ENCODE measurements at regions not wholly inside any gene's neighbourhood (a gene's known extent, or its start where the extent isn't known, plus 50 kb on each side); places are given as distances from the start of the nearest gene placed in this dataset.
"Not testable (repeated sequence)": the region's sequence is repeated elsewhere in the genome, so short reads cannot be mapped to it uniquely, and the experiment has no call there.

DNA sequence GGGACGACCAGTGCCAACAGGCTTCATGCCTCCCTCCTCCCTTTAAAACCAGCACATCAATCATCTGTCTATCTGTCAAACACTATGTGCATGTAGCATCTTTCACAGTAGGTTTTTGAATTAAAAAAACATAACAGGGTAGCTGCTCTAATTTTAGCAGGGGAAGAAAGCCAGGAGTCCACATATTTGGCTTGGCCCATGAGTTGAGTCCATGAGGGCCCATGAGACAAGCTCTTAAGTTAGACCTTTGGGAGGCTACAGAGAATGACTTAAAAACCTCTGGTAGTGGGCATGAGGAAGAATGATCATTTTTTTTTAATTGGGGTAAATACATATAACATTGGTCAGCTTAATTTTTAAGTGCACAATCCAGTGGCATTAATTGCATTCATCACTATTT is 194.9 kb downstream of the UTRN start:
- DNase-seq: no peak
- no peak overlapping the region for H3K27ac ChIP-seq (ENCODE audit: insufficient read depth, low read length, poor library complexity, severe bottlenecking)
- no peaks in the 10 kb centered on the region for H3K9me3 ChIP-seq (ENCODE audit: control insufficient read depth, low read length)
- peaks cover 38% of the 10 kb centered on the region for H3K36me3 ChIP-seq (ENCODE audit: control insufficient read depth, insufficient read depth, low read length)
- H3K4me3 ChIP-seq (ENCODE audit: insufficient read depth, low read depth, low read length, poor library complexity, severe bottlenecking): no peak overlapping the region
- no peaks in the 10 kb centered on the region for H3K4me1 ChIP-seq (ENCODE audit: control insufficient read depth, insufficient read depth, low read length, poor library complexity, severe bottlenecking)
- no peaks in the 10 kb centered on the region for H3K27me3 ChIP-seq (replicated peaks; ENCODE audit: control insufficient read depth, insufficient read depth, low read length, poor library complexity, severe bottlenecking)

- H3K27me3 ChIP-seq (replicated peaks; ENCODE audit: control insufficient read depth, insufficient read depth, low read length, poor library complexity, severe bottlenecking): no peaks in the 10 kb centered on the region
- H3K9me3 ChIP-seq (ENCODE audit: control insufficient read depth, low read length): no peaks in the 10 kb centered on the region
- no peak overlapping the region for H3K27ac ChIP-seq (ENCODE audit: insufficient read depth, low read length, poor library complexity, severe bottlenecking)
- no peak overlapping the region for H3K4me3 ChIP-seq (ENCODE audit: insufficient read depth, low read depth, low read length, poor library complexity, severe bottlenecking)
- H3K36me3 ChIP-seq (ENCODE audit: control insufficient read depth, insufficient read depth, low read length): peaks cover 42% of the 10 kb centered on the region
- DNase-seq: no peak
- no peaks in the 10 kb centered on the region for H3K4me1 ChIP-seq (ENCODE audit: control insufficient read depth, insufficient read depth, low read length, poor library complexity, severe bottlenecking)
These were observed 195.3 kb downstream of the UTRN start for GRCh38 chr6:144480473-144480872.

GRCh38 chr6:144481527-144481926 is 196.4 kb downstream of the UTRN start:
- Histone ChIP-seq H3K36me3 (ENCODE audit: control insufficient read depth, insufficient read depth, low read length) (peaks cover 46% of the 10 kb centered on the region), H3K4me3 (ENCODE audit: insufficient read depth, low read depth, low read length, poor library complexity, severe bottlenecking) (no peak overlapping the region), H3K27ac (ENCODE audit: insufficient read depth, low read length, poor library complexity, severe bottlenecking) (no peak overlapping the region), H3K9me3 (ENCODE audit: control insufficient read depth, low read length) (no peaks in the 10 kb centered on the region), H3K4me1 (ENCODE audit: control insufficient read depth, insufficient read depth, low read length, poor library complexity, severe bottlenecking) (no peaks in the 10 kb centered on the region), H3K27me3 (replicated peaks; ENCODE audit: control insufficient read depth, insufficient read depth, low read length, poor library complexity, severe bottlenecking) (no peaks in the 10 kb centered on the region)
- no peak for DNase-seq

GRCh38 chr6:144482142-144482541 is 197.0 kb downstream of the UTRN start:
- Histone ChIP-seq H3K36me3 (ENCODE audit: control insufficient read depth, insufficient read depth, low read length) (peaks cover 43% of the 10 kb centered on the region), H3K4me1 (ENCODE audit: control insufficient read depth, insufficient read depth, low read length, poor library complexity, severe bottlenecking) (no peaks in the 10 kb centered on the region), H3K27ac (ENCODE audit: insufficient read depth, low read length, poor library complexity, severe bottlenecking) (no peak overlapping the region), H3K4me3 (ENCODE audit: insufficient read depth, low read depth, low read length, poor library complexity, severe bottlenecking) (no peak overlapping the region), H3K9me3 (ENCODE audit: control insufficient read depth, low read length) (no peaks in the 10 kb centered on the region), H3K27me3 (replicated peaks; ENCODE audit: control insufficient read depth, insufficient read depth, low read length, poor library complexity, severe bottlenecking) (no peaks in the 10 kb centered on the region)
- peak; percentile 29 to 55 (median 43) for DNase-seq

DNA sequence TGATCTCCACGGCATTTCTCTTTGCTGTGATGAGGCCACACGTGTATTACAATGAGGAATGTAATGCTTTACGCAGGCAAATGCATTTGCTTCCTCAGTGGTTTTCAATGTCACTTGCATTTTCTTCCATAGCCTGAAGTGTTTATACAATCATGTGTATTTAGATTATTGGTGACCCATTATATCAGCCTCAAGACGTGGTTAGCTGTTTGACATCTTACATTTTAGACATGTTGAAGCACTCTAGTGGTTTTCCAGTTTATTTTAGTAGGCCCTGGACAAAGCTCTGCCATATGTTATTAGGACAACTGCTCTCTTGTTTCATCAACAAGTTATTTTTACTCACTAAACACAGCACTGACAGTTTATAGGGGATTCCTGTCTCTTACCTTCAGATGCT is 200.4 kb downstream of the UTRN start:
- peaks cover 49% of the 10 kb centered on the region for H3K36me3 ChIP-seq (ENCODE audit: control insufficient read depth, insufficient read depth, low read length)
- H3K4me1 ChIP-seq (ENCODE audit: control insufficient read depth, insufficient read depth, low read length, poor library complexity, severe bottlenecking): no peaks in the 10 kb centered on the region
- H3K4me3 ChIP-seq (ENCODE audit: insufficient read depth, low read depth, low read length, poor library complexity, severe bottlenecking): no peak overlapping the region

DNA sequence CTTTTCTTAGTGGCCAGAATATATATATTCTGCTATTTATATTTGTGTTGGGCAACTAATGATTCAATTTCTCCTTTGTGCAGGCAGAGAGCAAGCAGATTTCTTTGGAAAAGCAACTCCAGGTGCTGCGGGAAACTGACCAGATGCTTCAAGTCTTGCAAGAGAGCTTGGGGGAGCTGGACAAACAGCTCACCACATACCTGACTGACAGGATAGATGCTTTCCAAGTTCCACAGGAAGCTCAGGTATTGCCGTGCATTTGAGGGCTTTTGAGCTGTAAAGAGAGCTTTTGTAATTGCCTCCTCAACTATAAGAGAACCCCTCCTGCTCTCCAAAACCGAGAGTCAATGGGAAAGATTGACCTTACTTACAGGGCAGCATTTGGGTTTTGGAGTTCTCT is 203.5 kb downstream of the UTRN start:
- Histone ChIP-seq H3K9me3 (ENCODE audit: control insufficient read depth, low read length) (no peaks in the 10 kb centered on the region), H3K4me3 (ENCODE audit: insufficient read depth, low read depth, low read length, poor library complexity, severe bottlenecking) (no peak overlapping the region), H3K27ac (ENCODE audit: insufficient read depth, low read length, poor library complexity, severe bottlenecking) (no peak overlapping the region), H3K4me1 (ENCODE audit: control insufficient read depth, insufficient read depth, low read length, poor library complexity, severe bottlenecking) (no peaks in the 10 kb centered on the region), H3K36me3 (ENCODE audit: control insufficient read depth, insufficient read depth, low read length) (peaks cover 71% of the 10 kb centered on the region), H3K27me3 (replicated peaks; ENCODE audit: control insufficient read depth, insufficient read depth, low read length, poor library complexity, severe bottlenecking) (no peaks in the 10 kb centered on the region)
- no peak for DNase-seq

More for the DNA sequence above, 200.4 kb downstream of the UTRN start:
- Histone ChIP-seq H3K27ac (ENCODE audit: insufficient read depth, low read length, poor library complexity, severe bottlenecking) (no peak overlapping the region), H3K9me3 (ENCODE audit: control insufficient read depth, low read length) (no peaks in the 10 kb centered on the region), H3K27me3 (replicated peaks; ENCODE audit: control insufficient read depth, insufficient read depth, low read length, poor library complexity, severe bottlenecking) (no peaks in the 10 kb centered on the region)
- no peak for DNase-seq

DNA sequence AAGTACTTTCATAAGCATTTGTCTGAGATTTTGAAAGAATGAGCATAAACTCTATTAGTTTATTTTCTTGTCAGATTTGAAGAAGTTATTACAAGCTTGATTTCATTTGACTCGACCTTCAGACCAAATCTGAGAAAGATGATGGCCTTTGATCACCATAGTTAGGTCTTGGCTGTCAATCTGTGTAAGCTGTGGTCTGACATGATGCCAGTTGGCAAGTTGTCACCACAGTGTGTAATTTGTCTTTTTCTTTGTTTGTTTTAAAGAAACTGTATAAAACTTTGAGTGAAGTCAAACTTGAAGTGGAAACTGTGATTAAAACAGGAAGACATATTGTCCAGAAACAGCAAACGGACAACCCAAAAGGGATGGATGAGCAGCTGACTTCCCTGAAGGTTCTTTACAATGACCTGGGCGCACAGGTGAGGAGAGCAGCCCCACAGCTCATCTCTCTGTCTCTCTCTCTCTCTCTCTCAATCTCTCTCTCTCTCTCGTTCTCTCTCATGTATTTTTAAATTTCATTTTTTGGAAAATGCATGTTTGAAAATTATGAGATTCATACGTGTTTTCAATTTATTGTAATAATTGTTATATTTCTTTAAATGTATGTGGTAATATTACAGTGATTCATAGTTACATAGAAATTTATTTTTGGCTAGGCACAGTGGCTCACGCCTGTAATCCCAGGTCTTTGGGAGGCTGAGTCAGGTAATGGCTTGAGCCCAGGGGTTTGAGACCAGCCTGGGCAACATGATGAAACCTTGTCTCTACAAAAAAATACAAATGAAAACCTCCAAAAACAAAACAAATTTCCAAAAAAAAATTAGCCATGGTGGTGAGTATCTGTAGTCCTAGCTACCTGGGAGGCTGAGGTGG is 208.1 kb downstream of the UTRN start:
- Histone ChIP-seq H3K36me3 (ENCODE audit: control insufficient read depth, insufficient read depth, low read length) (peaks cover 58% of the 10 kb centered on the region), H3K9me3 (ENCODE audit: control insufficient read depth, low read length) (no peaks in the 10 kb centered on the region), H3K27ac (ENCODE audit: insufficient read depth, low read length, poor library complexity, severe bottlenecking) (no peak overlapping the region)

GRCh38 chr6:144495076-144495475 is 209.9 kb downstream of the UTRN start:
- H3K4me1 ChIP-seq (ENCODE audit: control insufficient read depth, insufficient read depth, low read length, poor library complexity, severe bottlenecking); DNase-seq: not testable (repeated sequence)
- H3K36me3 ChIP-seq (ENCODE audit: control insufficient read depth, insufficient read depth, low read length): peaks cover 53% of the 10 kb centered on the region

More for the DNA sequence above, 208.1 kb downstream of the UTRN start:
- Histone ChIP-seq H3K4me1 (ENCODE audit: control insufficient read depth, insufficient read depth, low read length, poor library complexity, severe bottlenecking) (no peaks in the 10 kb centered on the region), H3K27me3 (replicated peaks; ENCODE audit: control insufficient read depth, insufficient read depth, low read length, poor library complexity, severe bottlenecking) (no peaks in the 10 kb centered on the region), H3K4me3 (ENCODE audit: insufficient read depth, low read depth, low read length, poor library complexity, severe bottlenecking) (no peak overlapping the region)
- DNase-seq: no peak

GRCh38 chr6:144497650-144498049 is 212.5 kb downstream of the UTRN start:
- Histone ChIP-seq H3K27me3 (replicated peaks; ENCODE audit: control insufficient read depth, insufficient read depth, low read length, poor library complexity, severe bottlenecking) (no peaks in the 10 kb centered on the region), H3K9me3 (ENCODE audit: control insufficient read depth, low read length) (no peaks in the 10 kb centered on the region), H3K4me1 (ENCODE audit: control insufficient read depth, insufficient read depth, low read length, poor library complexity, severe bottlenecking) (no peaks in the 10 kb centered on the region), H3K4me3 (ENCODE audit: insufficient read depth, low read depth, low read length, poor library complexity, severe bottlenecking) (no peak overlapping the region), H3K27ac (ENCODE audit: insufficient read depth, low read length, poor library complexity, severe bottlenecking) (no peak overlapping the region), H3K36me3 (ENCODE audit: control insufficient read depth, insufficient read depth, low read length) (peaks cover 29% of the 10 kb centered on the region)
- no peak for DNase-seq

More at GRCh38 chr6:144495076-144495475, 209.9 kb downstream of the UTRN start:
- not testable (repeated sequence) for H3K9me3 ChIP-seq (ENCODE audit: control insufficient read depth, low read length); H3K4me3 ChIP-seq (ENCODE audit: insufficient read depth, low read depth, low read length, poor library complexity, severe bottlenecking); H3K27me3 ChIP-seq (replicated peaks; ENCODE audit: control insufficient read depth, insufficient read depth, low read length, poor library complexity, severe bottlenecking); H3K27ac ChIP-seq (ENCODE audit: insufficient read depth, low read length, poor library complexity, severe bottlenecking)

GRCh38 chr6:144500892-144501291 is 215.8 kb downstream of the UTRN start:
- Histone ChIP-seq H3K4me3 (ENCODE audit: insufficient read depth, low read depth, low read length, poor library complexity, severe bottlenecking) (no peak overlapping the region), H3K4me1 (ENCODE audit: control insufficient read depth, insufficient read depth, low read length, poor library complexity, severe bottlenecking) (no peaks in the 10 kb centered on the region), H3K27ac (ENCODE audit: insufficient read depth, low read length, poor library complexity, severe bottlenecking) (no peak overlapping the region), H3K36me3 (ENCODE audit: control insufficient read depth, insufficient read depth, low read length) (peaks cover 20% of the 10 kb centered on the region), H3K27me3 (replicated peaks; ENCODE audit: control insufficient read depth, insufficient read depth, low read length, poor library complexity, severe bottlenecking) (no peaks in the 10 kb centered on the region), H3K9me3 (ENCODE audit: control insufficient read depth, low read length) (no peaks in the 10 kb centered on the region)
- no peak for DNase-seq

Data from effector memory CD4-positive, alpha-beta T cell (primary cell).